OCI-LY1 (cell line): ENCODE measurements at regions not wholly inside any gene's neighbourhood (a gene's known extent, or its start where the extent isn't known, plus 50 kb on each side); places are given as distances from the start of the nearest gene placed in this dataset.
"Not testable (repeated sequence)": the region's sequence is repeated elsewhere in the genome, so short reads cannot be mapped to it uniquely, and the experiment has no call there.

ENCODE experiments used
- H2AFZ ChIP-seq: fragments of 200-600 bp; sonication (generic), shearing (Covaris generic); 2 replicates; pipeline ENCODE4 v1.6.0; 2014; ENCODE audit warnings: antibody characterized with exemption, mild to moderate bottlenecking, low read length
- H3F3A ChIP-seq: fragments of 200-600 bp; sonication (generic), shearing (Covaris generic); 2 replicates; pipeline ENCODE4 v1.6.0; 2014; ENCODE audit warnings: mild to moderate bottlenecking, antibody characterized with exemption, low read length, moderate library complexity; ENCODE audit not compliant: insufficient read depth
- H3K27ac ChIP-seq: fragments of 200-600 bp; sonication (generic); 2 replicates; pipeline ENCODE4 v1.5.1; 2014; ENCODE audit warnings: low read length, mixed run types, mild to moderate bottlenecking, low read depth; ENCODE audit not compliant: poor library complexity, severe bottlenecking
- H3K27me3 ChIP-seq: fragments of 200-600 bp; sonication (generic); 2 replicates; pipeline ENCODE4 v1.6.0; 2014; ENCODE audit warnings: antibody characterized with exemption, mild to moderate bottlenecking, low read length, moderate library complexity; ENCODE audit not compliant: insufficient read depth
- H3K36me3 ChIP-seq: fragments of 200-600 bp; sonication (generic); 2 replicates; pipeline ENCODE4 v1.6.1; 2014; ENCODE audit warnings: mild to moderate bottlenecking, antibody characterized with exemption, low read length, moderate library complexity, mixed read lengths; ENCODE audit not compliant: insufficient read depth
- H3K4me1 ChIP-seq: fragments of 200-600 bp; sonication (generic); 2 replicates; pipeline ENCODE4 v1.5.1; 2014; ENCODE audit warnings: mild to moderate bottlenecking, low read length, moderate library complexity; ENCODE audit not compliant: insufficient read depth, severe bottlenecking
- H3K4me2 ChIP-seq: fragments of 200-600 bp; sonication (generic), shearing (Covaris generic); 2 replicates; pipeline ENCODE4 v1.6.1; 2014; ENCODE audit warnings: low read length
- H3K4me3 ChIP-seq: fragments of 200-600 bp; sonication (generic); 2 replicates; pipeline ENCODE4 v1.5.1; 2014; ENCODE audit warnings: low read length, low read depth, mild to moderate bottlenecking, mixed read lengths; ENCODE audit not compliant: poor library complexity, severe bottlenecking
- H3K79me2 ChIP-seq: fragments of 200-600 bp; shearing (Covaris generic); 2 replicates; pipeline ENCODE4 v1.6.1; 2016; ENCODE audit warnings: mixed run types, low read length, mixed read lengths; ENCODE audit not compliant: insufficient read depth
- H3K9ac ChIP-seq: fragments of 200-600 bp; sonication (generic), shearing (Covaris generic); 2 replicates; pipeline ENCODE4 v1.6.1; 2014; ENCODE audit warnings: mild to moderate bottlenecking, low read length, mixed read lengths
- H3K9me2 ChIP-seq: fragments of 200-600 bp; sonication (generic), shearing (Covaris generic); 2 replicates; pipeline ENCODE4 v1.6.1; 2014; ENCODE audit warnings: low read depth, mild to moderate bottlenecking, low read length, mixed read lengths
- H3K9me3 ChIP-seq: fragments of 200-600 bp; shearing (Covaris generic); 2 replicates; pipeline ENCODE4 v1.6.1; 2014; ENCODE audit warnings: low read length, mixed read lengths
- H4K20me1 ChIP-seq: fragments of 200-600 bp; sonication (generic), shearing (Covaris generic); 2 replicates; pipeline ENCODE4 v1.6.0; 2016; ENCODE audit warnings: mild to moderate bottlenecking, low read length; ENCODE audit not compliant: insufficient read depth
- EZH2 ChIP-seq: fragments of 200-600 bp; sonication (generic), shearing (Covaris generic); IDR thresholded peaks from 2 replicates; pipeline ENCODE4 v1.8.0; 2017; ENCODE audit warnings: borderline replicate concordance, mixed run types, mild to moderate bottlenecking, antibody characterized with exemption, low read length, moderate library complexity, mixed read lengths
- TF ChIP-seq, protein P1 (sequence below): fragments of 200-600 bp; sonication (generic), shearing (Covaris generic); IDR thresholded peaks from 2 replicates; pipeline ENCODE4 v1.5.1; 2017; ENCODE audit warnings: mild to moderate bottlenecking, antibody characterized with exemption, low read length, moderate library complexity, mixed read lengths

DNA sequence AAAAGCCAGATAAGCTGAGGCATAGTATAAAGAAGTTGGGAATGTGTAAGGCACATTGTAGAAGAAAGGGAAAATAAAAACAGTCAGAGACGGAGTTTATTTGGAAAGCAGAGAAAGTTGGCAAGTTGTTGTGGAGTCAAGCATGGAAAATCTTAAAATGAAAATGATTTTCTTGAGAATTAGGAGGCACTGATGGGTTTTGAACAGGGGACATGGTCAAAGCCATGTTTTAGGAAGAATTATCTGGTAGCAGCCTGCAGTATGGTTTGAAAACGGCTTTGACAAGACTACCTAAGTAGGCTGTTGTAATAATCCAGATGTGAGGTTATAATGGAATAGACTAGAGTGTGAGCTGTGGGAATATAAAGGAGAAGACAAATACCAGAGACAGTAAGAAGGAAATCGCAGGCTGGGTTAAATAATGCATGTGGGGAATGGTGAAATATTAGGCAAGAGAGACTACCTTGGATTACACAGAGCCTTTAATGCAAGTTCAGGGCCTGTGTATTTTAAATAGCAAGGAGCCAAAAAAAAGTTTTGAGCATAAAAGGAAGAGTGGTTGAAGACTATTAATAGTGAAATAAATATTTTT is 130.4 kb upstream of the MEOX2 start:
- H3K79me2 ChIP-seq, result no peaks in the 10 kb centered on the region
- no peaks in the 10 kb centered on the region for H3K36me3 ChIP-seq
- H2AFZ ChIP-seq, result no peak overlapping the region
- H3F3A ChIP-seq, result no peaks in the 10 kb centered on the region
- no peak overlapping the region for H3K4me3 ChIP-seq
- H3K4me2 ChIP-seq, result no peak overlapping the region
- no peaks in the 10 kb centered on the region for H3K4me1 ChIP-seq
- H3K9ac ChIP-seq, result no peak overlapping the region
- H4K20me1 ChIP-seq, result no peaks in the 10 kb centered on the region
- H3K27ac ChIP-seq, result no peak overlapping the region
- H3K27me3 ChIP-seq, result no peaks in the 10 kb centered on the region
- no peak for TF ChIP-seq EZH2
- TF ChIP-seq, protein P1, sequence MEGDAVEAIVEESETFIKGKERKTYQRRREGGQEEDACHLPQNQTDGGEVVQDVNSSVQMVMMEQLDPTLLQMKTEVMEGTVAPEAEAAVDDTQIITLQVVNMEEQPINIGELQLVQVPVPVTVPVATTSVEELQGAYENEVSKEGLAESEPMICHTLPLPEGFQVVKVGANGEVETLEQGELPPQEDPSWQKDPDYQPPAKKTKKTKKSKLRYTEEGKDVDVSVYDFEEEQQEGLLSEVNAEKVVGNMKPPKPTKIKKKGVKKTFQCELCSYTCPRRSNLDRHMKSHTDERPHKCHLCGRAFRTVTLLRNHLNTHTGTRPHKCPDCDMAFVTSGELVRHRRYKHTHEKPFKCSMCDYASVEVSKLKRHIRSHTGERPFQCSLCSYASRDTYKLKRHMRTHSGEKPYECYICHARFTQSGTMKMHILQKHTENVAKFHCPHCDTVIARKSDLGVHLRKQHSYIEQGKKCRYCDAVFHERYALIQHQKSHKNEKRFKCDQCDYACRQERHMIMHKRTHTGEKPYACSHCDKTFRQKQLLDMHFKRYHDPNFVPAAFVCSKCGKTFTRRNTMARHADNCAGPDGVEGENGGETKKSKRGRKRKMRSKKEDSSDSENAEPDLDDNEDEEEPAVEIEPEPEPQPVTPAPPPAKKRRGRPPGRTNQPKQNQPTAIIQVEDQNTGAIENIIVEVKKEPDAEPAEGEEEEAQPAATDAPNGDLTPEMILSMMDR, result no peak
- no peaks in the 10 kb centered on the region for H3K9me2 ChIP-seq
- H3K9me3 ChIP-seq, result no peaks in the 10 kb centered on the region

DNA sequence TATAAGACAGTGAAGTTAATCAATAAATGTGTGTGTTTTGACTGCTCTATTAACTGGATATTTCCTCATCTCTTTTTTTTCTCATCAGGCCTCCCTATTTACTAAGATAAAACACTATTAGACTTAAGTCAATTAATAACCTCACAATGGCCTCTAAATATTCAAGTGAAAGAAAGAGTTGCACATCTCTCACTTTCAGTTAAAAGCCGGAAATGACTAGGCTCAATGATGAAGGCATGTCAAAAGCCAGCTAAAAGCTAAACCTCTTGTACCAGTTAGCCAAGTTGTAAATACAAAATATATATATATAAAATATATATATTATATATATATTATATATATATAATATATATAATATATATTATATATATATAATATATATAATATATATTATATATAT is 127.0 kb upstream of the MEOX2 start:
- Histone ChIP-seq H3K27me3 (no peaks in the 10 kb centered on the region), H4K20me1 (no peaks in the 10 kb centered on the region; the same call in 1 of the 2 replicates), H3K4me1 (no peaks in the 10 kb centered on the region), H3F3A (no peaks in the 10 kb centered on the region), H2AFZ (no peak overlapping the region), H3K9me2 (no peaks in the 10 kb centered on the region), H3K79me2 (no peaks in the 10 kb centered on the region), H3K27ac (no peak overlapping the region), H3K9me3 (no peaks in the 10 kb centered on the region), H3K9ac (no peak overlapping the region), H3K4me2 (no peak overlapping the region), H3K4me3 (no peak overlapping the region), H3K36me3 (no peaks in the 10 kb centered on the region)
- TF ChIP-seq, protein P1, result no peak
- TF ChIP-seq EZH2, result no peak

DNA sequence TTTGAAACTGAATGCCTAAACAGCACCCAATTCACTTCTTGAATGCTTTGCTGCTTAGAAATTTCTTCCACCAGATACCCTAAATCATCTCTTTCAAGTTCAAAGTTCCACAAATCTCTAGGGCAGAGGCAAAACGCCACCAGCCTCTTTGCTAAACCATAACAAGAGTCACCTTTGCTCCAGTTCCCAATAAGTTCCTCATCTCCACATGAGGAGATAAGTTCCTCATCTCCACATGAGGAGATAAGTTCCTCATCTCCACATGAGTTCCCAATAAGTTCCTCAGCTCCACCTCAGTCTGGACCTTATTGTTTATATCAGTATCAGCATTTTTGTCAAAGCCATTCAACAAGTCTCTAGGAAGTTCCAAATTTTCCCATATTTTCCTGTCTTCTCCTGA is 123.9 kb upstream of the MEOX2 start:
- not testable (repeated sequence) for H3K79me2 ChIP-seq, H3K9me2 ChIP-seq, H3K4me2 ChIP-seq, H3K27ac ChIP-seq, H2AFZ ChIP-seq, H3K27me3 ChIP-seq, H4K20me1 ChIP-seq, H3K9ac ChIP-seq, H3K4me3 ChIP-seq, H3K4me1 ChIP-seq, H3K9me3 ChIP-seq, H3F3A ChIP-seq, H3K36me3 ChIP-seq

DNA sequence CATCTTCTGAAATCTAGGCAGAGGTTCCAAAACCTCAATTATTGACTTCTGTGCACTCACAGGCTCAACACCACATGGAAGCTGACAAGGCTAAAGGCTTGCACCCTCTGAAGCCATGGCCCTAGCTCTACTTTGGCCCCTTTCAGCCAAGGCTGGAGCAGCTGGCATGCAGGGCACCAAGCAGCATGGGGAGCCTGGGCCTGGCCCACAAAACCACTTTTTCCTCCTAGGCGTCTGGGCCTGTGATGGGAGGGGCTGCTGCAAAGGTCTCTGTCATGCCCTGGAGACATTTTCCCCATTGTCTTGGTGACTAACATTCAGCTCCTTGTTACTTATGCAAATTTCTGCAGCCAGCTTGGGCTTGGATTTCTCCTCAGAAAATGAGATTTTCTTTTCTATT is 123.5 kb upstream of the MEOX2 start:
- not testable (repeated sequence) for H3K79me2 ChIP-seq, H3K27ac ChIP-seq, H3K9me2 ChIP-seq, H3K4me1 ChIP-seq, H4K20me1 ChIP-seq, H3K27me3 ChIP-seq, H3K9ac ChIP-seq, H3K9me3 ChIP-seq, H3K36me3 ChIP-seq, H3K4me2 ChIP-seq, H2AFZ ChIP-seq, H3K4me3 ChIP-seq, H3F3A ChIP-seq
